ENCODE measurements at regions not wholly inside any gene's neighbourhood (a gene's known extent, or its start where the extent isn't known, plus 50 kb on each side); places are given as distances from the start of the nearest gene placed in this dataset.

GRCh38 chr6:164057876-164058275 is 643.4 kb downstream of the QKI start:
- Histone ChIP-seq H3K9me3 (ENCODE audit: control insufficient read depth, low read depth, low read length) (no peaks in the 10 kb centered on the region), H3T11ph (ENCODE audit: low read length) (no peak overlapping the region), H3K14ac (ENCODE audit: insufficient read depth, low read length) (no peak overlapping the region), H3K27ac (ENCODE audit: insufficient read length, low read depth, low read length) (no peak overlapping the region), H3K56ac (ENCODE audit: insufficient read length, low read depth, low read length) (no peak overlapping the region), H2AFZ (ENCODE audit: low read length) (no peak overlapping the region), H4K8ac (replicated peaks; ENCODE audit: insufficient read length, low read depth, low read length) (no peak overlapping the region), H4K91ac (ENCODE audit: insufficient read length, low read depth, low read length) (no peak overlapping the region), H2BK12ac (ENCODE audit: insufficient read length, low read depth, low read length) (no peak overlapping the region), H2BK5ac (ENCODE audit: insufficient read length, low read length) (no peak overlapping the region), H3K4ac (ENCODE audit: low read depth, low read length) (no peak overlapping the region), H3K23ac (ENCODE audit: insufficient read length, low read depth, low read length) (no peak overlapping the region), H3K4me2 (ENCODE audit: insufficient read depth, insufficient read length, low read length) (no peak overlapping the region), H3K4me1 (ENCODE audit: insufficient read depth, low read length) (no peaks in the 10 kb centered on the region), H3K27me3 (ENCODE audit: insufficient read depth, low read length) (no peaks in the 10 kb centered on the region), H3K9ac (ENCODE audit: extremely low read depth, insufficient read length, low read length) (no peak overlapping the region), H2BK120ac (ENCODE audit: low read depth, low read length, poor library complexity, severe bottlenecking) (no peak overlapping the region), H4K20me1 (ENCODE audit: control insufficient read depth, insufficient read depth, insufficient read length) (no peaks in the 10 kb centered on the region), H3K23me2 (ENCODE audit: insufficient read length, low read depth, low read length, poor library complexity, severe bottlenecking) (no peaks in the 10 kb centered on the region), H2AK5ac (ENCODE audit: insufficient read length, low read length) (no peak overlapping the region), H2BK20ac (ENCODE audit: low read depth, low read length, poor library complexity, severe bottlenecking) (no peak overlapping the region), H3K79me2 (ENCODE audit: insufficient read depth, low read length) (no peaks in the 10 kb centered on the region), H4K5ac (ENCODE audit: insufficient read length, low read depth, low read length) (no peak overlapping the region), H2BK15ac (ENCODE audit: low read depth, low read length) (no peak overlapping the region), H3K18ac (ENCODE audit: insufficient read length, low read depth, low read length) (no peak overlapping the region), H3K79me1 (ENCODE audit: insufficient read depth, low read depth, low read length, poor library complexity, severe bottlenecking) (no peaks in the 10 kb centered on the region)
- WGBS (ENCODE audit: extremely low coverage, insufficient read length, low lambda C conversion rate), result no CpG with 5 or more reads among the region's 5 CpGs
- Mint-ChIP-seq H3K4me1 (no peaks in the 10 kb centered on the region), H3K27me3 (ENCODE audit: low read depth) (no peaks in the 10 kb centered on the region), H3K9me3 (no peaks in the 10 kb centered on the region), H3K4me3 (no peak overlapping the region), H3K36me3 (ENCODE audit: insufficient read depth in 1 of 3, low read depth in 3 of 3) (no peaks in the 10 kb centered on the region; a peak in 1 of 7 replicates), H3K27ac (no peak overlapping the region)
- DNase-seq, result no peak
- TF ChIP-seq CTCF (conservative IDR thresholded peaks at IDR 0.05), result no peak

All from H9 (cell line).